ENCODE measurements at regions not wholly inside any gene's neighbourhood (a gene's known extent, or its start where the extent isn't known, plus 50 kb on each side); places are given as distances from the start of the nearest gene placed in this dataset.

DNA sequence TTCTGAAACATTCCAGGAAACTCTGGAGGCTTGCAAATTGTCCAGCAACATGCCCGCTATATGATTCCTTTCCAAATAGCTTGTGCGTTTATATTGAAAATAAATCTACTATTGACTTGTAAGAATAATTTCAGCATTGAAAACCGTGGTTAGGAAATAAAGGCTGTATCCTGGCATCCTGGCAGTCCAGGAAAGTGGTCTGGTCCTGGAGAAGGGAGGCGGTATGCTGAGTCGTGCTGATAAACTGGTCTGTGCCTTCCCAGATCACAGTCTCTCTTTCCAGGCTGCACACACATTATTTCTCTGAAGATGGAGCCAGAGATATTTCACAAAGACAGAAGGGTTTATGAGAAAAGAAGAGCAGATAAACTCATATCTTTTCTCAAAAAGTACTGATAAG is 350.1 kb upstream of the COBL start:
- TF ChIP-seq, protein P1, sequence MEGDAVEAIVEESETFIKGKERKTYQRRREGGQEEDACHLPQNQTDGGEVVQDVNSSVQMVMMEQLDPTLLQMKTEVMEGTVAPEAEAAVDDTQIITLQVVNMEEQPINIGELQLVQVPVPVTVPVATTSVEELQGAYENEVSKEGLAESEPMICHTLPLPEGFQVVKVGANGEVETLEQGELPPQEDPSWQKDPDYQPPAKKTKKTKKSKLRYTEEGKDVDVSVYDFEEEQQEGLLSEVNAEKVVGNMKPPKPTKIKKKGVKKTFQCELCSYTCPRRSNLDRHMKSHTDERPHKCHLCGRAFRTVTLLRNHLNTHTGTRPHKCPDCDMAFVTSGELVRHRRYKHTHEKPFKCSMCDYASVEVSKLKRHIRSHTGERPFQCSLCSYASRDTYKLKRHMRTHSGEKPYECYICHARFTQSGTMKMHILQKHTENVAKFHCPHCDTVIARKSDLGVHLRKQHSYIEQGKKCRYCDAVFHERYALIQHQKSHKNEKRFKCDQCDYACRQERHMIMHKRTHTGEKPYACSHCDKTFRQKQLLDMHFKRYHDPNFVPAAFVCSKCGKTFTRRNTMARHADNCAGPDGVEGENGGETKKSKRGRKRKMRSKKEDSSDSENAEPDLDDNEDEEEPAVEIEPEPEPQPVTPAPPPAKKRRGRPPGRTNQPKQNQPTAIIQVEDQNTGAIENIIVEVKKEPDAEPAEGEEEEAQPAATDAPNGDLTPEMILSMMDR (IDR thresholded peaks at IDR 0.05), result no peak
- TF ChIP-seq POLR2A (IDR thresholded peaks at IDR 0.05), result no peak
